GM21381 (cell line): ENCODE measurements at regions not wholly inside any gene's neighbourhood (a gene's known extent, or its start where the extent isn't known, plus 50 kb on each side); places are given as distances from the start of the nearest gene placed in this dataset.
"Not testable (repeated sequence)": the region's sequence is repeated elsewhere in the genome, so short reads cannot be mapped to it uniquely, and the experiment has no call there.

ENCODE experiments used
- ATAC-seq: cut with Tn5 transposase; IDR thresholded peaks from one replicate; pipeline ENCODE4 v1.9.1; 2021; ENCODE audit warnings: mild to moderate bottlenecking, moderate library complexity; ENCODE audit not compliant: unreplicated experiment

DNA sequence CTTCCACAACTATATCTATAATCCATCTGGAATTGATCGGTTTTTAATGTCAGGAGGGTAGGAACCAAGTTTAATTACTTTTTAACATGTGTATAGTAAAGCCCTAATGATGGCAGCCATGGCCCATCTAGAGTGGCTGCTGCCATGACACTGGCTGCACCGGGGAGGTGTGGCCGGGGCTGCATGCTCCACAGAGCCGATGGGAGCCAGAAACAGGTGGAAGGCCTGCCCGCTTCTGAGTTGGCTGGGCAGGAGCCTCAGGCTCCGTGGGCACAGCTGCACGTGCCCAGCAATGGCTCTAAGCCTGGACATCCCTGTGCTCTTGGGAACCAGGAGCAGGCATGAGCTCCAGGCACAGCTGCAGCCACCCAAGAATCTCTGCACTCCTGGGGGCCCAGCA, 73.0 kb downstream of the GBP6 start:
- ATAC-seq, result no peak

DNA sequence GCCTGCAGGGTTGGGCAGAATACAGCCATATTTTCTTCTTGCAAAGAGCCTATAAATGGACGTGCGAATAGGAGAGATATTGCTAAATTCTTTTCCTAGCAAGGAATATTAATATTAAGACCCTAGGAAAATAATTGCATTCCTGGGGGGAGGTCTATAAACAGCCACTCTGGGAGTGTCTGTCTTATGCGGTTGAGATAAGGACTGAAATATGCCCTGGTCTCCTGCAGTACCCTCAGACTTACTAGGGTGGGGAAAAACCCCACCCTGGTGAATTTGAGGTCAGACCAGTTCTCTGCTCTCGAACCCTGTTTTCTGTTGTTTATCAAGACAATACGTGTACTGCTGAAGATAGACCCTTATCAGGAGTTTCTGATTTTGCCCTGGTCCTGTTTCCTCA, 74.4 kb downstream of the GBP6 start:
- not testable (repeated sequence) for ATAC-seq

DNA sequence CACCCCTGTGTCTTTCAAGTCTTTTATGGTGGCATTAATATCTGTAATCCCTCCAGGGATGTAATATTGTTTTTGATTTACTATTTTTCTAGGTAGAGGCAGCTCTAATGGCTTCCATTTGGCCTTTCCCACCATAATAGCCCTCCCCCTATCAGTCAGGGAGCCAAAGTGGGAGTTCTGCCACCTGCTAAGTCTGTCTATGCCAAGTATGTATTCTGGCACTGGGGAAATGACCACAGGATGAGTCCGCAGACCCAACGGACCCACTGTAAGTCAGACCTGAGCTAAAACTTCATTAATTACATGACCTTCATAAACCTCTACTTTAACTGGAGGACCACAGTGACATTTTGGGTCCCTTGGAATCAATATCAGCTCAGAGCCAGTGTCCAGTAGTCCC, 77.1 kb downstream of the GBP6 start:
- ATAC-seq, result no peak

DNA sequence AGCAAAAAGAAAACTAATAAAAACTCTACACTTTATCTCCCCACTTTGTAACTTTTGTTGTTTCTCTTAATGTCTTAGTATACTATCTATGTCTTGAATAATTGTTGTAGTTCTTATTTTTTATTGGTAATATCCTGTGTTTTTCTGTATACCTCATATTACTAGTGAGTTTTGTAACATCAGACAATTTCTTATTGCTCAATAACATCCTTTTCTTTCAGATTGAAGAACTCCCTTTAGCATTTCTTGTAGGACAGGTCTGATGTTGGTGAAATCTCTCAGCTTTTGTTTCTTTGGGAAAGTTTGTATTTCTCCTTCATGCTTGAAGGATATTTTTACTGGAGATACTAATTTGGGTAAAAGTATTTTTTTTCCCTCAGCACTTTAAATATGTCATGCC, 79.8 kb upstream of the LRRC8B start:
- ATAC-seq, result no peak

DNA sequence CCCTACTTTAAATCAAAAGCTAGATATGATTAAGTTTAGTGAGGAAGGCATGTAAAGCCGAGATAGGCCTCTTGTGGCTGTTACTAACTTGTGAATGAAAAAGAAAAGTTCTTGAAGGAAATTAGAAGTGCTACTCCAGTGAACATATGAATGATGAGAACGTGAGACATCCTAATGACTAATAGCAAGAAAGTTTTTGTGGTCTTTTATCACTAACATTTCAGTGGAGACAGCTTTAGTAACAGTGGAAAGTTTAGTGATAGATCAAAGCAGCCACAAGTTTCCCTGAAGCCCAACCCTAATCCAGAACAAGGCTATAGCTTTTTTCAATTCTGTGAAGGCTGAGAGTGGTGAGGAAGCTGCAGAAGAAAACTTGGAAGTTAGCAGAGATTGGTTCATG, 73.6 kb upstream of the LRRC8B start:
- peak; percentile 49 for ATAC-seq

DNA sequence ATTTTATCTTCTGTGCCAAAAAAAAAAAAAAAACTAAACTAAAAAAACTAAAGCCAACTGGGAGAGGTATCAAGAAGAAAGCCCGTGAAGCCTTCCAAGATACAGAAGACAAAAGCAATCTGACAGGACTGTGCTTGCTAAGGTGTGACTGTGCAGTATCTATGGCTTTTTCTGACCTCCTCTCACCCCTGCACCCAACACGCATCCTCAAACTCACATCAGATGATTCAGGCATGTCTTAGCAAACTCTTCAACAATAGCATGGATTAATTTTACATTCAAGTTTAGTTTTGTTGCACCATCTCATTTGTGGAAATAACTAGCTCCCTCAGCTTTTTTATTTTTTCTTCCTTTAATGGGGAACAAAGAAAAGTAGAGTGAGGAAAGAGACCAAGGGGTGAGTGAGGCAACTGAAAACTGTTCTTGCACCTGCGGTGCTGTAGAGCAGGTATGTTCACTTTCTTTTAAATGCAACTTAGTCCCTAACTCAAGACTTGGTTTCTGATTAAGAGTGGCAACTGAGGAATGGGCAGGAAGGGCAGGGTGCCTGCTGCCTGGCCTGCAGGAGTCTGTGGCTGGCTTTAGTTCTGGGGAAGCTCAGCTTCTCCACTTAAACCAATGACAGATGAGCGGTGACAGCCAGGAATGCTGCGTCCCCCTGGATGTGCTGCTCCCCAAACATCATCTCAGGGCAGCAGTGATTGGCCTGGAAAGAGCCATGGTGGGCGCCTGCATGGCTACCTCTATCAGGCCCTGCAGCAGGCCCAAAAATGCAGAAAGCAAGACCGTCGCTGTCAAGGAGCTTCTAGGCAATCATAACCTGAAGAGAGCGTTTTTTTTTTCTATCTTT, 71.3 kb upstream of the LRRC8B start:
- ATAC-seq, result no peak

DNA sequence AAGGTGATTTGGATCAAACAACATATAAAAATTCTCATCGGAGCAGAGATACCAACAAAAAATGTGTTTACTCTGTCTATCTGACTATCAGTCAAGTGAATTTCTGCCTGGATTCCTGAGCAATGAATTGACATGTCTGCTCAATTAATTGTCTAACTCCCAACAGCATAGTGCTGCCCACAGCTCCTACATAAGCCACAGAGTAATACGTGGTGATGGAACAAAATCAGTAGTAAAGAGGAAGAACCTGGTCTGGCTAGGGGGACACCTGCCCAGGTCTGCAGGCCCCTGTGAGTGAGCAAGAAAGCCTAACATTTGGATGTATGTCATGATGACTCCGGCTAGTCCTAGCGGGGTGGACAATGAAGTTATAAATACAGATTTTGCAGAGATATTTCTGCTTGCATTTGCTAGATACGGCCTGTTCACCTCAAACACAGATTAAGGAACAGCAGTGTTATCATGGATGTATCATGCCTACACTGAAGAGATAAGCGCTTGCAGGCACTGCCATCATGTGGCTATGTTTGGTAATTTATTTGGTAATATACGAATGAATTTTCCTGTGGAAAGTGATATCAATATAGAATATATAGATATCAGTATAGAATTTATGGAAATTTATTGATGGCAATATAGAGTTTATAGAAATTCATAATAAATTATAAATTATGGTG, 69.6 kb upstream of the LRRC8B start:
- no peak for ATAC-seq

DNA sequence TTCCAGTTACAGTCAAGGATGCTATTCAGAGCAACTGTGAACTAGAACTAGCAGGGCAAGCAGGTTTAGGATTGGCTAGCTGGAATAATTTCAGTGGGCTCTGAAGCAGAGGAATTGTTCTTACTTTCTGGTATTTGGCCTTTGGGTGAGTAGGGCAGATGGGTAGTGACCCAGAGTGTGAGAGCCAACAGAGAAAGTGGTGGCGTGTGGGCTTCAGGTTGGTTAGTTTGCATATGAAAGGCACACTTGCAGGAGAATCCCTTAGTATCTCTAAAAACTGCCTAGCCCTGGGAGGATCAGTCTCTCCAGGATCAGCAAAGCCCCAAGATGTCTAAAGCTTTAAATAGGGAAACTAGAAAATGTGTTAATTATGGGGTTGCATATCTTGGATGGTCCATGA, 67.6 kb upstream of the LRRC8B start:
- ATAC-seq, result no peak

DNA sequence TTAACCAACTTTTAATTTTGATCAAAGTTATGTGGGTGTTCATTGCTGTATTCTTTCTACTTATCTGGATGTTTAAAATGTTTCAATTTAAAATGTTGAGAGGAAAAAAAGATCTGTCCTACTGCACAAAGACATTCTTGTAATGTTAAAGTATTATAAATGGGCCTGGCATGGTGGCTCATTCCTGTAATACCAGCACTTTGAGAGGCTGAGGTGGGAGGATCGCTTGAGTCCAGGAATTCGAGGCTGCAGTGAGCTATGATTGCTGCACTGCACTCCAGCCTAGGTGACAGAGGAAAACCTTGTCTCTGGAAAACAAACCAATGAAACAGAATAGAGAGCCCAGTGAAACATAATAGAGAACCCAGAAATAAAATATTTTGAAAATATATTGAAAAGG, 65.5 kb upstream of the LRRC8B start:
- ATAC-seq, result no peak

DNA sequence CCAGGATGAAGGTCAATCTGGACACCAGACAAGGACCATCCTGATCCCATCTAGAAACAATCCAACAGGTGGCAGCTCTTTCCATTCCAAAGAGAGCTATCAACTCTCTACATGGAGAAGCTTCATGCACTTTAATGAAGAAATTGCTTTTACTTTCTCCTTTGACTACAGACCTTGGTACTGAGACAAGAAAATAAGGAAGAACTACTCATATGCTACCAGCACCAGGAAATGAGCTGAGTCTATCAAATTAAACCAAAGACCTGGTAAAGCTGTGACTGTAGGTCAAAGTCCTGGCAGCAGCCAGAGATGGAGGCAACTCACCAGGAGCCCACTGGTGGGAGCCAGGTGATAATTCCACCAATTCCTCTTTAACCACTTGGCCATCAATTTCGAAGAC, 64.3 kb upstream of the LRRC8B start:
- no peak for ATAC-seq

DNA sequence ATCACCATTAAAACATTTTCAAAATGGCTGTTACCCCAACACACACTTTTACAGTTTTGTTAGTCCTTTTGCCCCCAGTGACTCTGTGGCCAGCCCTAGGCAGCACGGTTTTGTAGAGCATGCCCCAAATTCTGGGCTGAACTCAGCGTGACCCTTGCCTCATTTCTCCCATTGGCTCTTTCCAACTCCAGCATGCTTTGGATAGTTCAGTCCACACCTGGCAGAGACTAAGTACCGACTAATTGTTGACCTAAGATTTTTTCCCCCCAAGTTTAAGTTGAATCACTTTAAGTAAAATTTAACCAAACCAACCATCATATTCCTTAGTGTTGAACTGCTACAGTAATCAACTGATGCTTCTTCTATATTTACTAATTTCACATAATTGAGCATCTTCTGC, 62.4 kb upstream of the LRRC8B start:
- no peak for ATAC-seq

DNA sequence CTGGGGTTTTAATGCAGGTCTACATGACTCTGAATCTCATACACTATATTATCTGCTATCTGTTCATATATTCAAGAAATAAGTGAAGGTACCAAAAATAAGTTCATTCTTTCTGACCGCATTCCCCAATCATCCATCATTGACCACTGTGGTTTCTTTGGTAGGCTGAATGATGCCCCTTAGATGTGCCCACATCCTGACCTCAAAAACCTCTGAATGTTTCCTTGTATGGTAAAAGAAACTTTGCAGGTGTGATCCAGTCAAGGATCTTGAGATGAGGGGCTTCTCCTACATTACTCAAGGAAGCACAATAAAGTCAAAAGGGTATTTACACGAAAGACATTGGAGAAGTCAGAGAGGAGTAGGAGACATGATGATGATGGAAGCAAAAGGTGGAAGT, 60.6 kb upstream of the LRRC8B start:
- ATAC-seq, result no peak

DNA sequence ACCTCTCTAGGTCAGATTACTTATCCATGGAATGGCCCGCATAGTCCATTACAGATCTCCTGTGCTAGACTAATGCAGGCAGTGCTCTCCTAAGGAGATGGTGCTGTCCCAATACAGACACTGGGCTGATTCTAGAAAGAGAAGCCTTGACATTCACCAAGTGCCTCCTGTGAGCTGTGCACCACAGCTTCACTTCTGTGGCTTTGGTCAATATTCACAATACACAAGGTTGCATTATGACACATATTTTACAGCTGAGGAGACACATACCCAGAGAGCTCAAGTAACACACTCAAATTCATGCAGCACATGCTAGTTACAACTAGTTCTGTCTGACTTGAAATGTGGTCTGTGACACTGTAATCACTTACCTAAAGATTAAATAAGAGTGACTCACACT, 59.4 kb upstream of the LRRC8B start:
- ATAC-seq, result peak; percentile 61

DNA sequence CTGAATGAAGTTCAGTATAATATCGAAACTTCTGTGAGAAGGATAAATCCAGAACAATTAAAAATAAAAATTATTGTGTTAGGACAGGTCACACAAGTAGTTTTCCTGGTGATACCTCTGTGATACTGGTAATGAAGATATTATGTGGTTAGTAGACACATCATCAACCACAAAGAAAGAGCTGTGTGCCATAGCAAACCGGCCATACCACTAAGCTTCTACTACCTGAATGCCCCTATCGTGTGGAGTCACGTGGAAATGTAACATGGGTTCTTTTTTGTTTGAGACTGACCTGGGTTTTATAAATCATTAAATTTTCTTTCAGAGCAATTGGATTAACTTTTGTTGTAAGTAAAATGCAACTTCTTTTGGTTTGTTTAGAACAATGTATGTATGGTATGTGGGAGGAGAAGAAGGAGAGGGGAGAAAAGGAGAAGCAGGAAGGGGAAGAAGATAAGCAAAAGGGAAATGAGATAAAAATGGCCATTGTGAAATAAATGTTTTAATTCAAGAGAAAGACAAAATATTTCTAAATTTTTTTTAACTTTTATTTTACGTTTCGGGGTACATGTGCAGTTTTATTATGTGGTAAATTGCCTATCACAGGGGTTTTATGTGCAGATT, 58.2 kb upstream of the LRRC8B start:
- ATAC-seq, result no peak

DNA sequence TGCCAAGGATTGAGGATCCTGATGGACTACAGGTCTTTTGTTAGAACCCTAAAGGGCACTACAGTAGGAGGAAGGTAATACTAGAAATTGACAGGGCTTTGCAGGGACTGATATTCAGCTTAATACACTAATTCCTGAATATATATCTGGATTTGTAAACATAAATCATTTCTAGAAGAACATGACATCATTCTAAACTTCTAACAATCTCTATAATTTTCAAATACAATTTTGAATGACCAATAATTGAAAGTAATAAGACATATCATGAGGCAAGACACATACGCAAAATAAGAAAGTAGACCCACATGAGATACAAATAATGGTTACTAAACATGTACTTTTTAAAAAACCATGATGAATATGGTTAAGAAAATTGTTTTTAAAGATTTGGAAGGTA, 52.4 kb upstream of the LRRC8B start:
- ATAC-seq, result no peak

DNA sequence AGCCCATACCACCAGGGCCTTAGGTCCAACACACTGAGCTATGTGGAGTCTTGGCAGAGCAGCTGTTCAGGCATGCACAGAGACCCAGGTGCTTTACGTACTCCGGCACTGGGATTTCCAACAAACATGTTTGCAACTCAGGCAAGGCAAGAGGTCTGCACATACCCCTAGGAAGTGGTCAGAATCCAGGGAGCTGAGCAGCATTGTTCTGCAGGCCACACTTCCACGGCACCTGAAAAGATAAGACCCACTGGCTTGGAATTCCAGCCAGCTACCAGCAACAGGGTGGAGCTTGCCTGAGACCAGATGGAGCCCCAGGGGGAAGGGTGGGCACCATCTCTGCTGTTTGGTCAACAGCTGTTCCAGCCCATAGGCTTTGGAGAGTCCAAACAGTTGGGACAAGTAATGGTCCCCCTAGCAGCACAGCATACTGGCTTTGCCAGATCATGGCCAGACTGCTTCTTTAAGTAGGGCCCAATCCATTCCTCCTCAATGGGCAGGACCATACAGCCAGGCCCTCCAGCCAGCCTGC, 51.7 kb upstream of the LRRC8B start:
- ATAC-seq, result no peak
